NCI-H446 (cell line): ENCODE measurements at regions not wholly inside any gene's neighbourhood (a gene's known extent, or its start where the extent isn't known, plus 50 kb on each side); places are given as distances from the start of the nearest gene placed in this dataset.
"Not testable (repeated sequence)": the region's sequence is repeated elsewhere in the genome, so short reads cannot be mapped to it uniquely, and the experiment has no call there.

Source experiments
- DNase-seq, 2 experiments: peaks; one replicate each; lab custom pipeline; 2025; lab: John Stamatoyannopoulos, UW

GRCh38 chr6:74953708-74954107 is 252.1 kb downstream of the COL12A1 start:
- DNase-seq, result no peak

GRCh38 chr6:74946961-74947360 is 258.9 kb downstream of the COL12A1 start:
- no peak for DNase-seq

DNA sequence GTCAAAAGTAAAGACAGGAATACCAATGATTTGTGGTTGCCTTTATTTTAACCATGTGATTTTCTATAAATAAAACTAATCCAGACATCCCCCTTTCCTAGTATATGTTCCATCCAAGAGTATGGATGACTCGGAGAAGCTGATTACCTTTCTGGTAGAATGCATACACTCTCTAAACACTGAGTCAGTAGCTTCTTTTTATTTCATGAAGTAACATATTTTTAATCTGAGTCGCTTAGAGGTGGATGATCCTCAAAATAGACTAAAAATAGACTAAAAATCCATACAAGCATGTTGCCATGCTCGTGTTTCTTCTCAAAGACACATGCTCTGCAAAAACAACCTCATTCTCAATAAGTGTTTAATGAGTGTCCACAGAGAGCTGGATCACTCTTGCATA is 263.7 kb downstream of the COL12A1 start:
- DNase-seq, result no peak

DNA sequence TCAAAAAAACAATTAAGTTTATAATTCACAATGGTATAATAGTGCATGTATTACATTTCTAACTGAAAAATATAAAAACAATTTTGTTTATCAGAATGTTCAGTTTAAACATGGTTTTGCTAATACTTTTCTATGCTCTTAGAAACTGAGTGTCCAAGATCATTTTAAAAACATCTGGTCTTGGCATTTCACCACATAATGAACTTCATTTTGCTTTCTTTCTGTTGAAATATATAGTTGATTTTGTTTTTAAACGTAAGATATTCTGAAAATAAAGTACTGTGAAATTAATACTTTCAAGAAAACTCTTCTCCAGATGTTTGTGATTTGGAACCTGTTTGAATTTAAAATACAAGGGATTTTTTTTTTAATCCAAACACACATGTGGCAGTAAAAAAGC is 264.4 kb downstream of the COL12A1 start:
- no peak for DNase-seq

- DNase-seq, result no peak
Measured at GRCh38 chr6:74939721-74940620, 265.9 kb downstream of the COL12A1 start.

DNA sequence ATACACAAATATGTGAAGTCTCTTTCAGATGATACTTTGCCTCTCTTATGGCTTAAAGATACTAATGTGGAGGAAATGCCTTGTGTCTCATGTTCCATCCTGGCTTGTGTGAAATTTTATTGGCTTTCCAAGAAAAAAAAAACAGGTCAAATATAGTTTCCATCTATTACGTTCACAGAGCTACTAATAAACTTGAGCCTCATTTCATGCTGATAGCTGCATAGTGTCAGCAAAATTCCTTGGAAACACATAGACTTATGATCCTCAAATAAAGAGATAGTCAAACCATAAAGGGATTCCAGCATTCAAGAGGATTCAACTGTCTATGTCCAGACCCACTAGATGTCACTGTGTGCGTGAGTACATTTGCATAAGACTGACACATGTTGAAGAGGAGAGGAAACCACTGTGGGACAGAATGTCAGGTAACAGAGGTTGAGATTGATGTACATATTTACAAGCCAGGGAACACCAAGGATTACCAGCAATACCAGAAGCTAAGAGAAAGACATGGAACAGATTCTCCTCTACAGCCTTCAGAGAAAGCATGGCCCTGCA is 266.6 kb downstream of the COL12A1 start:
- no peak for DNase-seq

DNA sequence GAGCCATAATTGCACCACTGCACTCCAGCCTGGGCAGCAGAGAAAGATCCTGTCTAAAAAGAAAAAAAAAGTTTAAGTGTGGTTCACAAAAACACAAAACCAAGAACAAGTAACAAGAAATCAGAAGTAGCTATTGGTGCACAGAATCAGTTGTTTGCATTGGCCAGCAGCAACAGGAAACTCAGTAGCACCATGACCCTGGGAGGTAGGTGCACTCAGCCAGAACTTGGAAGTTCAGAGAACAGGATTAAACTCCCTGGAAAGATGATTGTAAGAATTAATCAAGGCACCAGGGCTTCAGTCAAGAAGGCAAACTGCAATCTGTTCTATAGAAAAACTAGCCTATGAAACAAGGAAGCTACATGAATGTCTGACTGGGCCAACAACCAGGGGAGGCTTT is 267.9 kb downstream of the COL12A1 start:
- no peak for DNase-seq

- DNase-seq, result no peak
Measured at GRCh38 chr6:74936886-74937285, 269.0 kb downstream of the COL12A1 start.

GRCh38 chr6:74932232-74932888 is 273.5 kb downstream of the COL12A1 start:
- DNase-seq, result no peak

GRCh38 chr6:74931558-74931957 is 274.3 kb downstream of the COL12A1 start:
- DNase-seq, result no peak

- no peak for DNase-seq
Measured at GRCh38 chr6:74928203-74928602, 277.6 kb downstream of the COL12A1 start.

DNA sequence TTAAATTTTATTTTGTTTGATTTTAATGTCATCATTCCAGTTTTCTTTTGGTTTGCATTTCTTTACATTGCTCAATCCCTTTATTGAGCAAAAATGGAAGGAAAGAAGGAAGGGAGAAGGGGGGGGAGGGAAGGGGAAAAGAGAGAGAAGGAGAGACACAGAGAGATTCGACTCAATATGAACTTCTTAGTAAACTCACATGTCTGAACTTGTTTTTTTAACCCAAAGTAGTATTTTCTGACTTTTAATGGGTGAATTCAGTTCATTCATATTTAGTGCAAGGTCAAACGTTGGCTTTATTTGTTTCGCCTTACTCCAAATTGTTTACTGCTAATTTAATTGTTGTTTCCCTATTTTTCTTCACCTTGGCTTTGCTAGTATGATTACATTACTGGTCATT is 278.6 kb downstream of the COL12A1 start:
- no peak for DNase-seq

DNA sequence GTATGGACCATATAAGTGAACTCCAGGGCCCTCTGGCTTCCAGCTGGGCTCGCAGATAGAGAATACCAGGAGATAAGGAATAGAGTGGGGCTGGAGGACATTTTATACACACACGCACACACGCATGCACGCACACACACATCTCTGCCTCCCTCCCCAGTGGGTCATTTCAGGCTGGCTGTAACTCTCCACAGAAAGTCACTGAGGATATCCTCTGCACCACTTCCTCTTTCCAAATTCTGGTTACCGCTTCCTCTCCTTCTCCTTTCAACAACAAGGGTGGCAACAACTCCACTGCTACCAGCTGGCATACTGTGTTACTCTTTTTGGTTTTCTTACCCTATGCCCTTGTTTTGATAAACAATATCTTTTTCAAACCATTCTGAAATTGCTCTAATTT is 280.2 kb downstream of the COL12A1 start:
- DNase-seq, result no peak

GRCh38 chr6:74914888-74915287 is 291.0 kb downstream of the COL12A1 start:
- no peak for DNase-seq

- no peak for DNase-seq
Measured at GRCh38 chr6:74912234-74912633, 293.6 kb downstream of the COL12A1 start.

GRCh38 chr6:74902846-74903245 is 303.0 kb downstream of the COL12A1 start:
- no peak for DNase-seq

- DNase-seq, result no peak
Measured at GRCh38 chr6:74902089-74902488, 303.8 kb downstream of the COL12A1 start.

DNA sequence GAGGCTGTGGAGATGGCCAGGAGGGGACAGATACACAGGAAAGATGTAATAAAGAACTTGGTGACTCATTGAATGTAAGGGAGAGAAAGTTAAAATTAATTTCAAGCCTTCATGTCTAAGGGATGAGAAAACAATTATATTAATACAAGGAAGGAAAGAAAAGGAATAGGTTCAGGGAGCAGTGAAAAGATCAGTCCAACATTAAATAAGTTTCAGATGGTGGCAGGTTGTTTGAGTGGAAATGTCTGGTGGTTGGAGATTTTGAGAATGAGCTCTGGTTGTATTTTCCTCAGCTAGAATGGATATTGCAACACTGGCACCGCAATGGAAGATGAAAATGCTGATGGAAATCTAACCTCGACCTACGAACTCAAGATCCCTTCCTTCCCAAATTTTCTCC is 304.3 kb downstream of the COL12A1 start:
- no peak for DNase-seq

GRCh38 chr6:74899416-74899815 is 306.4 kb downstream of the COL12A1 start:
- DNase-seq, result no peak

DNA sequence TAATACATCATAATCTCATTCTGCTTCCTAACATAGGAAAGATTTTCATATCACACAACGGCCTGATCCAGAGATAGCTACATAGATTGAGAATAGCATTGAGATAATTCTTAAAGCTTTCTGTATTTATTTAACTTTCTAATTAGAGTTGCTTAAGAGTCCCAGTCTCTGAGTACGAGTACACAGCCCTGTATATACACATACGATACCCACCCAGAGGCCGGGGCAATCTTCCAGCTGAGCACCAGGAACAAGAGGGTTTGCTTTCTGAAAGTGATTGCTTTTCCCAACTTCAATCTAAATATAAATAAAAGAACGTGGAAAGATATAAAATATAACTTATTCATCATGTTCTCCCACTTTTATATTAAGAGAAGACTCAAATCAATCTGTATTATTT is 313.8 kb downstream of the COL12A1 start:
- no peak for DNase-seq

DNA sequence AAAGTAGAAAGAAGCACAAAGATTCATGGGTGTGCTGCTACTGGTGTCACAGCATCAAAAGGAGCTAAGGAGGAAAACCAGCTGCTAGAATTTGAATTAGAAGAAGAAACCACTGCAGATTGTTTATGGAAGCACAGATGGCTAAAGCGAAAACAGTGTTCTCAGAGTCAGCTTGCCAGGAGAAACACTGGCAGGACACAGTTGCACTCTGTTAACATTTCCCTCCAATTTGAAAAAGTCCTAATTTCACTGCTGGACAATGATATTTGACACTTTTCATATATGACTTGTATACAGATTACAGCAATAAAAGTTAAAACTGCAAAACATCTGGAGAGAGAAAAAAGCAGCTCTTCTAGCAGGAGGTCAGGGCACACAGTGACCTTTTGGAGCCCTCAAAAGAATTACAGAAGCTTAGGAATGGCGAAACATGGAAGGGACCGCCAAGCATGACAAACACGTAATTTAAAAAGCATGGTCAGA is 314.5 kb downstream of the COL12A1 start:
- DNase-seq, result no peak

DNA sequence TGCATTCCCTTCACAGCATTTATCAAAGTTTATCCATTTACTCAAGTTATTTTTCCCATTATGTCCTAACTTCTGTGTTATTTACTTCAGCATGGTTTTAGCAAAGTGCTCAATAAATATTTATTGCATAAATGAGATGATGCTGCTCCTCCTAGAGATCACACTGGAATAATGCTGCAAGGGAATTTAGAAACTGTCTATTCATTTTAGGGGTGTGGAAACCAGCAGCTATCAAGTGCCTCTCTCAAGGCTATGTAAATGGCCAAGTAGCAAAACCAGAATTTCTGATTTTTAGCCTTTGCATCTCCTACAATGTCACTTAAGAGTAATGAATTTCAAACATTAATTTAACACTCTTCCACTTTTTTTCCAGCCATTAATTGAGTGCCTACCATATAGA is 316.2 kb downstream of the COL12A1 start:
- no peak for DNase-seq

- DNase-seq, result not testable (repeated sequence)
Measured at GRCh38 chr6:74888741-74889140, 317.1 kb downstream of the COL12A1 start.
